Tibial nerve (tissue), 3 donors: ENCODE measurements at regions not wholly inside any gene's neighbourhood (a gene's known extent, or its start where the extent isn't known, plus 50 kb on each side); places are given as distances from the start of the nearest gene placed in this dataset.

Source experiments
- POLR2A ChIP-seq, 2 donors: fragments of 450-650 bp; IDR thresholded peaks; one replicate each; pipeline ENCODE4 v1.6.1; 2017; ENCODE audit warnings: antibody characterized with exemption in 2 of 2, mild to moderate bottlenecking in 2 of 2, moderate library complexity in 2 of 2
- TF ChIP-seq, protein P1 (sequence below), 5 experiments: fragments of 200-600 bp in 3 of 5; fragments of 450-650 bp in 2 of 5; sonication (generic) in 3 of 5; IDR thresholded peaks; one replicate each; pipeline ENCODE4 v1.5.1; 2016 to 2019; ENCODE audit warnings: antibody characterized with exemption in 5 of 5, mild to moderate bottlenecking in 3 of 5, moderate library complexity in 2 of 5

DNA sequence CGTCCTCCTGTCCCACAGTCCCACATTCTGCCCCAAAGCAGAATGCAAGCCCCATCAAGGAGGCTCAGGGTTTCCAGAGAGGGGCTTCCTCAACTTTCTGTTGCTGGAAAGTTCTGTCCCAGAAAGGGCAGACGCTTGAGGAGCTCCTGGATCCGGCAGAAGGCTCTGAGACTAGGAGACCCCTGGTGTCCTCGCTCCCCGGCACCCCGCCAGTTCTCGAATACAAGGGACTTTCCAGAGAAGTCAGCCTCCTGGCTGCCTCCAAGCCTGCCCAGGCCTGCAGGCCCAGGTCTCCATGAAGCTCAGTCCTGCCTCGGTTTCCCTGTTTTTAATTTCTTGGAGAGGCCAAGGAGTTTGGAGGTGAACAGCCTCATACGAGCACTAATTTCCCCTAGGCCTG, 150.4 kb downstream of the CEBPB start:
- TF ChIP-seq POLR2A (IDR thresholded peaks at IDR 0.05) = no peak
- TF ChIP-seq, protein P1, sequence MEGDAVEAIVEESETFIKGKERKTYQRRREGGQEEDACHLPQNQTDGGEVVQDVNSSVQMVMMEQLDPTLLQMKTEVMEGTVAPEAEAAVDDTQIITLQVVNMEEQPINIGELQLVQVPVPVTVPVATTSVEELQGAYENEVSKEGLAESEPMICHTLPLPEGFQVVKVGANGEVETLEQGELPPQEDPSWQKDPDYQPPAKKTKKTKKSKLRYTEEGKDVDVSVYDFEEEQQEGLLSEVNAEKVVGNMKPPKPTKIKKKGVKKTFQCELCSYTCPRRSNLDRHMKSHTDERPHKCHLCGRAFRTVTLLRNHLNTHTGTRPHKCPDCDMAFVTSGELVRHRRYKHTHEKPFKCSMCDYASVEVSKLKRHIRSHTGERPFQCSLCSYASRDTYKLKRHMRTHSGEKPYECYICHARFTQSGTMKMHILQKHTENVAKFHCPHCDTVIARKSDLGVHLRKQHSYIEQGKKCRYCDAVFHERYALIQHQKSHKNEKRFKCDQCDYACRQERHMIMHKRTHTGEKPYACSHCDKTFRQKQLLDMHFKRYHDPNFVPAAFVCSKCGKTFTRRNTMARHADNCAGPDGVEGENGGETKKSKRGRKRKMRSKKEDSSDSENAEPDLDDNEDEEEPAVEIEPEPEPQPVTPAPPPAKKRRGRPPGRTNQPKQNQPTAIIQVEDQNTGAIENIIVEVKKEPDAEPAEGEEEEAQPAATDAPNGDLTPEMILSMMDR (IDR thresholded peaks at IDR 0.05) = no peak
